ENCODE measurements at regions not wholly inside any gene's neighbourhood (a gene's known extent, or its start where the extent isn't known, plus 50 kb on each side); places are given as distances from the start of the nearest gene placed in this dataset.

DNA sequence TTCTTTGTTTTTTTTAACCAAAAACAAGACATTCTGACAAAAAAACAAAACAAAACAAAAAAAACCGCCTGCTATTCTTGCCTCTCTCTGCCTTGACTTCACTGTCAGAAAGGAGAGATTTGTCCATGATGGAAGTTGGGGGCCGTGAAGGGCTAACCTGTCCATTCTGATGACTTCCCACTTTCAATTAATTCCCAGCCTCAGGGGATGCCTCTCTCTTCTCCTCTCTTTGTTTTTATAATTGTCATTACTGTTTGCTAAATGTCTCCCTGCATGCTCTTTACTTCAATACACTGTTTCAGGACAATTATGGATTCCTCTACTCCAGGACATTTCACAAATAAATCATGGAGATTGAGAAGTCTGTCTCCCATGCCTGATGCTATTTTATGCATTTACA is 130.5 kb upstream of the CNR1 start:
- TF ChIP-seq, protein P1, sequence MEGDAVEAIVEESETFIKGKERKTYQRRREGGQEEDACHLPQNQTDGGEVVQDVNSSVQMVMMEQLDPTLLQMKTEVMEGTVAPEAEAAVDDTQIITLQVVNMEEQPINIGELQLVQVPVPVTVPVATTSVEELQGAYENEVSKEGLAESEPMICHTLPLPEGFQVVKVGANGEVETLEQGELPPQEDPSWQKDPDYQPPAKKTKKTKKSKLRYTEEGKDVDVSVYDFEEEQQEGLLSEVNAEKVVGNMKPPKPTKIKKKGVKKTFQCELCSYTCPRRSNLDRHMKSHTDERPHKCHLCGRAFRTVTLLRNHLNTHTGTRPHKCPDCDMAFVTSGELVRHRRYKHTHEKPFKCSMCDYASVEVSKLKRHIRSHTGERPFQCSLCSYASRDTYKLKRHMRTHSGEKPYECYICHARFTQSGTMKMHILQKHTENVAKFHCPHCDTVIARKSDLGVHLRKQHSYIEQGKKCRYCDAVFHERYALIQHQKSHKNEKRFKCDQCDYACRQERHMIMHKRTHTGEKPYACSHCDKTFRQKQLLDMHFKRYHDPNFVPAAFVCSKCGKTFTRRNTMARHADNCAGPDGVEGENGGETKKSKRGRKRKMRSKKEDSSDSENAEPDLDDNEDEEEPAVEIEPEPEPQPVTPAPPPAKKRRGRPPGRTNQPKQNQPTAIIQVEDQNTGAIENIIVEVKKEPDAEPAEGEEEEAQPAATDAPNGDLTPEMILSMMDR (IDR thresholded peaks at IDR 0.05), result no peak
- no peak for TF ChIP-seq POLR2A (IDR thresholded peaks at IDR 0.05)

Measured in right lobe of liver (tissue), 4 donors.